Mucosa of descending colon (tissue), 3 donors: ENCODE measurements at regions not wholly inside any gene's neighbourhood (a gene's known extent, or its start where the extent isn't known, plus 50 kb on each side); places are given as distances from the start of the nearest gene placed in this dataset.

ENCODE experiments used
- ATAC-seq: fragments of 200-7000 bp; cut with Tn5 transposase; one replicate; pipeline ENCODE4 v1.9.1; 2020; ENCODE audit warnings: mild to moderate bottlenecking, moderate library complexity
- DNase-seq, 3 donors: peaks; one replicate each; pipeline ENCODE4 v3.0.0-alpha.2; 2020
- H3K36me3 ChIP-seq: fragments of 200-600 bp; one replicate; pipeline ENCODE4 v1.8.0; 2021; ENCODE audit warnings: low read depth, mild to moderate bottlenecking
- H3K4me1 ChIP-seq: fragments of 200-600 bp; one replicate; pipeline ENCODE4 v1.8.0; 2021; ENCODE audit warnings: low read depth, mild to moderate bottlenecking
- H3K4me3 ChIP-seq: fragments of 200-600 bp; one replicate; pipeline ENCODE4 v1.8.0; 2021; ENCODE audit warnings: mild to moderate bottlenecking
- H3K9me3 ChIP-seq: fragments of 200-600 bp; one replicate; pipeline ENCODE4 v1.8.0; 2021; ENCODE audit warnings: mild to moderate bottlenecking
- intact Hi-C, 2 donors: fragments of 100-400 bp; cut with DNase I in 1 of 2; cut with micrococcal nuclease in 1 of 2; formaldehyde crosslinking; loops; one replicate each; pipeline versions ENCODE4 v1.11.0 to v1.11.1; 2022; cut with DNase I, micrococcal nuclease
- TF ChIP-seq, protein P1 (sequence below): fragments of 200-600 bp; IDR thresholded peaks from one replicate; pipeline ENCODE4 v1.8.0; 2022; ENCODE audit warnings: antibody characterized with exemption, mild to moderate bottlenecking
- donor health status: DM: no; HTN: no; CAD: no; lungs with moderate emphysema.
- donor health status: DM: no; HTN: no; CAD: no.
- donor health status: DM: no; HTN: yes; CAD: no.

DNA sequence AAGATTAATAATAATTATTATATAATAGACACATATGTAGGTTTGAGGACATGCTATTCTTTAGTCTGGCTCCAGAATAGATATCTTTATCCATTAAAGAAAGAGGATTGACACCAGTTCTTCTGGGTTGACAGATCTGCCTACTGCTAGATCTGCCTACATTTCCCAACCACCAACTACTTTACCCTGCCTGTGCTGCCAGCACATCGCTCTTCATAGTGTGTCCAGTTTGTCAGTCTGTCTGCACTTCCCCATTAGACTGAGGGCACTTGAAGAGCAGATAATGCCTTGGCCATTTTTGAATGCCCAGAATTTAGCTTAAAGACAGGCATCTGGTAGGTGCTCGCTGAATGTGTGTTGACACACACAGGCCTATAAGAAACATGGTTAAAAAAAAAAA lies 910.1 kb upstream of the FAT3 start:
- intact Hi-C loops: no loop called here
- Histone ChIP-seq H3K36me3 (no peaks in the 10 kb centered on the region), H3K4me1 (no peaks in the 10 kb centered on the region), H3K4me3 (no peak overlapping the region), H3K9me3 (peaks cover 11% of the 10 kb centered on the region)
- ATAC-seq: no peak
- TF ChIP-seq, protein P1, sequence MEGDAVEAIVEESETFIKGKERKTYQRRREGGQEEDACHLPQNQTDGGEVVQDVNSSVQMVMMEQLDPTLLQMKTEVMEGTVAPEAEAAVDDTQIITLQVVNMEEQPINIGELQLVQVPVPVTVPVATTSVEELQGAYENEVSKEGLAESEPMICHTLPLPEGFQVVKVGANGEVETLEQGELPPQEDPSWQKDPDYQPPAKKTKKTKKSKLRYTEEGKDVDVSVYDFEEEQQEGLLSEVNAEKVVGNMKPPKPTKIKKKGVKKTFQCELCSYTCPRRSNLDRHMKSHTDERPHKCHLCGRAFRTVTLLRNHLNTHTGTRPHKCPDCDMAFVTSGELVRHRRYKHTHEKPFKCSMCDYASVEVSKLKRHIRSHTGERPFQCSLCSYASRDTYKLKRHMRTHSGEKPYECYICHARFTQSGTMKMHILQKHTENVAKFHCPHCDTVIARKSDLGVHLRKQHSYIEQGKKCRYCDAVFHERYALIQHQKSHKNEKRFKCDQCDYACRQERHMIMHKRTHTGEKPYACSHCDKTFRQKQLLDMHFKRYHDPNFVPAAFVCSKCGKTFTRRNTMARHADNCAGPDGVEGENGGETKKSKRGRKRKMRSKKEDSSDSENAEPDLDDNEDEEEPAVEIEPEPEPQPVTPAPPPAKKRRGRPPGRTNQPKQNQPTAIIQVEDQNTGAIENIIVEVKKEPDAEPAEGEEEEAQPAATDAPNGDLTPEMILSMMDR: no peak
- no peak for DNase-seq

DNA sequence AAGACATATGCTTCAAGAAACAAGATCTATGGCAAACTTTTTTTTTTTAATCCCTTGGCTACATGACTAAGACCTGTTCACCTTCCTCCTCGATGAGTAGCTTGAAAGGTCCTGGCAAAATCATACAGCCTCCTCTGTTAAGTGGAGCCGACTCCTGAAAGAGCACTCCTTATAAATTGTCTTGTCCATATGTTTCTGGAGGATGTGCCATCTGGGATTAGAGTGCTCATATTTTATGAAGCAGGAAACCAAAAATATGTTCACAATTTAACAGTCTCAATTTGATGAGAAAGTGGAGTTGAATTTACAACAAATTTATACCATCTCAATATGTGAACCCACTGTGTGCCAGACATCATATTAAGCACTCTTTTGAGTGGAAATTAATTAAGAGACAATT lies 912.1 kb upstream of the FAT3 start:
- peaks cover 11% of the 10 kb centered on the region for H3K9me3 ChIP-seq
- ATAC-seq: no peak
- TF ChIP-seq, protein P1: no peak
- intact Hi-C loops: no loop called here
- H3K36me3 ChIP-seq: no peaks in the 10 kb centered on the region
- no peaks in the 10 kb centered on the region for H3K4me1 ChIP-seq
- no peak overlapping the region for H3K4me3 ChIP-seq
- DNase-seq: no peak

DNA sequence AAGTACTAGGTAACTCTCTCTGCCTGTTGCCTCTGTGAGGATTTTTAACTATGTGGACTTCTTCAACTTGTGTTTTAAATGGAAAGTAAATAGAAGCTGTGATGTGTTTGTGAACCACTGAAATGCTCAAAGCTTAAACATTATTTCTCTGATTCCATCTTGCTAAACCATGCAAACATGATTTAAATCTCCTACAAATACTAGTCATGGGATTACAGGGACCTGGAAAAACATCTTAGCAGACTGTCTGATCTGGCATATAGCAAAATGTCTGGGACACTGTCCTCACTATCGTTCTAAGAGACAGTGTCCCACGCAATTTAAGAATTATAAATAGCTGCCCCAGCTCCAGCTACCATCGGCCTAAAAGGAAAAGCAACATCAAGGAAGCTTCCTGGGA lies 914.5 kb upstream of the FAT3 start:
- Histone ChIP-seq H3K36me3 (no peaks in the 10 kb centered on the region), H3K4me3 (no peak overlapping the region), H3K9me3 (peaks cover 11% of the 10 kb centered on the region), H3K4me1 (no peaks in the 10 kb centered on the region)
- intact Hi-C loops: no loop called here
- DNase-seq (no peak), ATAC-seq (no peak)
- TF ChIP-seq, protein P1: no peak

DNA sequence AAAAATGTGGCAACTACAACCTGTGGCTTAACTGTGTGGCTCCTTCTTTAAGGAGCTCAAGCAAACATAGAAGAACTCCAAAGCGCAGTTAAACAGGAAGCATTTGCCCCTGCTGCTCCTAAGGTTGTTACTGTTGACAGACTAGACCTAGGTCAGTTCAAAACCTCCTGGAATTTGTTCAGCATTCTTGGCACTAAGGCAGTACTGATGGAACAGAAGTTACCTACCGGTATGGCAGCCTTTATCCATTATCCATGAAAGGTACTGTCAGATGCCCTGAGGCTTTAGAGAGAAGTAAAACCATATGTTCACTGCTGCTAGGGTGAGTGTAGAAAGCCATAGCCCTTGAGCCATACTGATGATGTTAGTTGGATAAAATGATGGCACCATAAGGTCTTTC lies 916.5 kb upstream of the FAT3 start:
- no peaks in the 10 kb centered on the region for H3K4me1 ChIP-seq
- TF ChIP-seq, protein P1: no peak
- ATAC-seq: no peak
- intact Hi-C loops: no loop called here
- no peak for DNase-seq
- no peaks in the 10 kb centered on the region for H3K36me3 ChIP-seq
- H3K4me3 ChIP-seq: no peak overlapping the region
- H3K9me3 ChIP-seq: peaks cover 11% of the 10 kb centered on the region

GRCh38 chr11:91305402-91305801 lies 919.2 kb upstream of the FAT3 start:
- intact Hi-C loops: no loop called here
- H3K9me3 ChIP-seq: peaks cover 7% of the 10 kb centered on the region
- ATAC-seq (no peak), DNase-seq (no peak)
- H3K36me3 ChIP-seq: no peaks in the 10 kb centered on the region
- TF ChIP-seq, protein P1: no peak
- H3K4me3 ChIP-seq: no peak overlapping the region
- no peaks in the 10 kb centered on the region for H3K4me1 ChIP-seq

DNA sequence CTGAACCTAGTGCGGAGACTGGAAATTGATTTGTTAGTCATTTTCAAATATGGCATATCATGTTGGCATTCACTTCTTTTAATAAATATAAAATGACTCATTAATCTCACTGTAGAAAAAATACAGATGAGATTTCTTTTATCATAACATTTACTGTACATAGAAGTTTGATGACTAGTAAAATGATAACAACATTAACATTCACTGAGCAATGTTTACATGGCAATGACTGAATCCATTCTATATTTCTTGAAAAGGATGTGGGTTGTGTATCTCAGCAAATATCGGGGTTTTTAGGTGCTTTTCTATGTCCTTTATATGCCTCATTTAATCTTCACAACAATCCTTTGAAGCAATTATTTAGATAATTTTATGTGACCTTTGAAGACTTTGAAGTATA lies 920.9 kb upstream of the FAT3 start:
- ATAC-seq (no peak), DNase-seq (no peak)
- TF ChIP-seq, protein P1: no peak
- Histone ChIP-seq H3K36me3 (no peaks in the 10 kb centered on the region), H3K4me1 (no peaks in the 10 kb centered on the region), H3K9me3 (no peaks in the 10 kb centered on the region), H3K4me3 (no peak overlapping the region)
- intact Hi-C loops: no loop called here
